ENCODE measurements at regions not wholly inside any gene's neighbourhood (a gene's known extent, or its start where the extent isn't known, plus 50 kb on each side); places are given as distances from the start of the nearest gene placed in this dataset.

- no peak for TF ChIP-seq ZNF274 (IDR thresholded peaks at IDR 0.05; ENCODE audit: insufficient read depth, insufficient read length)
- no peak for TF ChIP-seq NR2C1 (IDR thresholded peaks at IDR 0.05)
- TF ChIP-seq, protein P1, sequence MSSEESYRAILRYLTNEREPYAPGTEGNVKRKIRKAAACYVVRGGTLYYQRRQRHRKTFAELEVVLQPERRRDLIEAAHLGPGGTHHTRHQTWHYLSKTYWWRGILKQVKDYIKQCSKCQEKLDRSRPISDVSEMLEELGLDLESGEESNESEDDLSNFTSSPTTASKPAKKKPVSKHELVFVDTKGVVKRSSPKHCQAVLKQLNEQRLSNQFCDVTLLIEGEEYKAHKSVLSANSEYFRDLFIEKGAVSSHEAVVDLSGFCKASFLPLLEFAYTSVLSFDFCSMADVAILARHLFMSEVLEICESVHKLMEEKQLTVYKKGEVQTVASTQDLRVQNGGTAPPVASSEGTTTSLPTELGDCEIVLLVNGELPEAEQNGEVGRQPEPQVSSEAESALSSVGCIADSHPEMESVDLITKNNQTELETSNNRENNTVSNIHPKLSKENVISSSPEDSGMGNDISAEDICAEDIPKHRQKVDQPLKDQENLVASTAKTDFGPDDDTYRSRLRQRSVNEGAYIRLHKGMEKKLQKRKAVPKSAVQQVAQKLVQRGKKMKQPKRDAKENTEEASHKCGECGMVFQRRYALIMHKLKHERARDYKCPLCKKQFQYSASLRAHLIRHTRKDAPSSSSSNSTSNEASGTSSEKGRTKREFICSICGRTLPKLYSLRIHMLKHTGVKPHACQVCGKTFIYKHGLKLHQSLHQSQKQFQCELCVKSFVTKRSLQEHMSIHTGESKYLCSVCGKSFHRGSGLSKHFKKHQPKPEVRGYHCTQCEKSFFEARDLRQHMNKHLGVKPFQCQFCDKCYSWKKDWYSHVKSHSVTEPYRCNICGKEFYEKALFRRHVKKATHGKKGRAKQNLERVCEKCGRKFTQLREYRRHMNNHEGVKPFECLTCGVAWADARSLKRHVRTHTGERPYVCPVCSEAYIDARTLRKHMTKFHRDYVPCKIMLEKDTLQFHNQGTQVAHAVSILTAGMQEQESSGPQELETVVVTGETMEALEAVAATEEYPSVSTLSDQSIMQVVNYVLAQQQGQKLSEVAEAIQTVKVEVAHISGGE (CRISPR knock-in tag; IDR thresholded peaks at IDR 0.05), result no peak
- TF ChIP-seq, protein P2, sequence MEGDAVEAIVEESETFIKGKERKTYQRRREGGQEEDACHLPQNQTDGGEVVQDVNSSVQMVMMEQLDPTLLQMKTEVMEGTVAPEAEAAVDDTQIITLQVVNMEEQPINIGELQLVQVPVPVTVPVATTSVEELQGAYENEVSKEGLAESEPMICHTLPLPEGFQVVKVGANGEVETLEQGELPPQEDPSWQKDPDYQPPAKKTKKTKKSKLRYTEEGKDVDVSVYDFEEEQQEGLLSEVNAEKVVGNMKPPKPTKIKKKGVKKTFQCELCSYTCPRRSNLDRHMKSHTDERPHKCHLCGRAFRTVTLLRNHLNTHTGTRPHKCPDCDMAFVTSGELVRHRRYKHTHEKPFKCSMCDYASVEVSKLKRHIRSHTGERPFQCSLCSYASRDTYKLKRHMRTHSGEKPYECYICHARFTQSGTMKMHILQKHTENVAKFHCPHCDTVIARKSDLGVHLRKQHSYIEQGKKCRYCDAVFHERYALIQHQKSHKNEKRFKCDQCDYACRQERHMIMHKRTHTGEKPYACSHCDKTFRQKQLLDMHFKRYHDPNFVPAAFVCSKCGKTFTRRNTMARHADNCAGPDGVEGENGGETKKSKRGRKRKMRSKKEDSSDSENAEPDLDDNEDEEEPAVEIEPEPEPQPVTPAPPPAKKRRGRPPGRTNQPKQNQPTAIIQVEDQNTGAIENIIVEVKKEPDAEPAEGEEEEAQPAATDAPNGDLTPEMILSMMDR (IDR thresholded peaks at IDR 0.05 in 2 of 3, conservative IDR thresholded peaks at IDR 0.05 in 1 of 3; ENCODE audit: control insufficient read depth in 2 of 3, extremely low read depth in 1 of 3, insufficient read depth in 1 of 3, low read depth in 3 of 3, low read length in 3 of 3), result no peak
- no peak for TF ChIP-seq POLR2AphosphoS5 (IDR thresholded peaks at IDR 0.05; ENCODE audit: low read length)
- no peak for TF ChIP-seq TCF12 (IDR thresholded peaks at IDR 0.05; ENCODE audit: low read depth, low read length)
- no peak for TF ChIP-seq SIN3A (IDR thresholded peaks at IDR 0.05; ENCODE audit: low read depth, low read length)
- no peak for TF ChIP-seq EZH2 (IDR thresholded peaks at IDR 0.05; ENCODE audit: borderline replicate concordance, control insufficient read depth, low read depth, low read length)
- TF ChIP-seq E2F8 (IDR thresholded peaks at IDR 0.05; ENCODE audit: low read depth, partially characterized antibody), result no peak
- TF ChIP-seq REST (IDR thresholded peaks at IDR 0.05; ENCODE audit: low read depth, low read length), result no peak
- TF ChIP-seq, protein P3, sequence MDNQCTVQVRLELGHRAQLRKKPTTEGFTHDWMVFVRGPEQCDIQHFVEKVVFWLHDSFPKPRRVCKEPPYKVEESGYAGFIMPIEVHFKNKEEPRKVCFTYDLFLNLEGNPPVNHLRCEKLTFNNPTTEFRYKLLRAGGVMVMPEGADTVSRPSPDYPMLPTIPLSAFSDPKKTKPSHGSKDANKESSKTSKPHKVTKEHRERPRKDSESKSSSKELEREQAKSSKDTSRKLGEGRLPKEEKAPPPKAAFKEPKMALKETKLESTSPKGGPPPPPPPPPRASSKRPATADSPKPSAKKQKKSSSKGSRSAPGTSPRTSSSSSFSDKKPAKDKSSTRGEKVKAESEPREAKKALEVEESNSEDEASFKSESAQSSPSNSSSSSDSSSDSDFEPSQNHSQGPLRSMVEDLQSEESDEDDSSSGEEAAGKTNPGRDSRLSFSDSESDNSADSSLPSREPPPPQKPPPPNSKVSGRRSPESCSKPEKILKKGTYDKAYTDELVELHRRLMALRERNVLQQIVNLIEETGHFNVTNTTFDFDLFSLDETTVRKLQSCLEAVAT (IDR thresholded peaks at IDR 0.05), result no peak
Measured at GRCh38 chr4:96126227-96126626, 286.3 kb downstream of the PDHA2 start.

Measured in GM12878 (cell line).